Muscle layer of duodenum (tissue), 2 donors: ENCODE measurements at regions not wholly inside any gene's neighbourhood (a gene's known extent, or its start where the extent isn't known, plus 50 kb on each side); places are given as distances from the start of the nearest gene placed in this dataset.
"Not testable (repeated sequence)": the region's sequence is repeated elsewhere in the genome, so short reads cannot be mapped to it uniquely, and the experiment has no call there.

Experiments used
- H3K27ac ChIP-seq: one replicate; pipeline ENCODE4 v1.7.0; 2013; ENCODE audit warnings: mild to moderate bottlenecking, low read length
- H3K27me3 ChIP-seq: one replicate; pipeline ENCODE4 v1.7.0; 2013; ENCODE audit warnings: low read depth, mild to moderate bottlenecking, control low read depth, low read length
- H3K36me3 ChIP-seq, 2 donors: one replicate each; pipeline ENCODE4 v1.7.0; 2013; ENCODE audit warnings: low read length in 2 of 2, control low read depth in 1 of 2, mild to moderate bottlenecking in 1 of 2; ENCODE audit not compliant: insufficient read depth in 2 of 2, control insufficient read depth in 1 of 2
- H3K4me1 ChIP-seq, 2 donors: one replicate each; pipeline ENCODE4 v1.7.0; 2013; ENCODE audit warnings: low read length in 2 of 2, mild to moderate bottlenecking in 2 of 2, control low read depth in 1 of 2, moderate library complexity in 1 of 2; ENCODE audit not compliant: insufficient read depth in 2 of 2, control insufficient read depth in 1 of 2
- H3K4me3 ChIP-seq, 2 donors: one replicate each; pipeline ENCODE4 v1.7.0; 2013; ENCODE audit warnings: low read length in 2 of 2, low read depth in 1 of 2, mild to moderate bottlenecking in 1 of 2
- H3K9me3 ChIP-seq, 2 donors: one replicate each; pipeline ENCODE4 v1.7.0; 2013; ENCODE audit warnings: low read length in 2 of 2, control low read depth in 1 of 2, mild to moderate bottlenecking in 1 of 2; ENCODE audit not compliant: control insufficient read depth in 1 of 2
- donor health status: healthy.

DNA sequence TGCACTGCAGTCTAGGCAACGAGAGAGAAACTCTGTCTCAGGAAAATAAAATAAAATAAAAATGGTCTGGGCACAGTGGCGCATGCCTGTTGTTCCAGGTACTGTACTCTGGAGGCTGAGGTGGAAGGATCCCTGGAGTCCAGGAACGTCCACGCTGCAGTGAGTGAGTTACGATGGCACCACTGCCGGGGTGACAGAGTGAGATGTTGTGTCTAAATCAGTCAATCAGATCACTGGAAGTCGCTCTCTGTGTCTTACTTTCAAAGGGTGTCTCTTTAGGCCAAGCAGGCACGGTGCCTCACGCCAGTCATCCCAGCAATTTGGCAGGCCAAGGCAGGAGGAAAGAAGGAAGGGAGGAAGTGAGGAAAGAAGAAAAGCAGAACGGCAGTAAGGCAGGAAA lies 112.2 kb upstream of the ANKRD30BL start:
- Histone ChIP-seq H3K36me3 (no peaks in the 10 kb centered on the region), H3K27ac (no peak overlapping the region), H3K27me3 (peaks cover 6% of the 10 kb centered on the region), H3K9me3 (peaks cover 0 to 4% of the 10 kb centered on the region in 2 donors), H3K4me1 (no peaks in the 10 kb centered on the region), H3K4me3 (no peak overlapping the region)

DNA sequence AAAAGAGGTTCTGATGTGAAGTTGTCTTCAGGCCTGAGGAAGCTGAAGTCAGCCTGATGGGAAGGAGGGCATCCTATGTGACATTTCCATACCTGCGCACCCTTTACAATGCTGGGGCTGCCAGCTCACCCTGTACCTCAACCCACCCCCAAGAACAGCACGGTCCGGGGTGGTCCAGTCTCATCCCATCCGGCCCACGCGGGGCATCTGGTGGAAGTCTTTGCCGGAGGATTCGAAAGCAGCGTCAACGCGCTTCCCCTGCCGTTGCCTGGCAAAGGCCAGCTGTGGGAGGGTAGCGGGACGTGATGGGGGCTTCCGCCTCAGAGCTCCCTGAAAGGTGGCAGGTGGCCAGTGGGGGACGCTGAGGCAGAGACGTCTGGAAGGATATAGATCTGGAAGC lies 113.6 kb upstream of the ANKRD30BL start:
- peaks cover 3% of the 10 kb centered on the region for H3K27me3 ChIP-seq
- no peaks in the 10 kb centered on the region for H3K36me3 ChIP-seq
- peaks cover 0 to 8% of the 10 kb centered on the region in 2 donors for H3K9me3 ChIP-seq
- no peak overlapping the region for H3K4me3 ChIP-seq
- H3K4me1 ChIP-seq = no peaks in the 10 kb centered on the region
- no peak overlapping the region for H3K27ac ChIP-seq

DNA sequence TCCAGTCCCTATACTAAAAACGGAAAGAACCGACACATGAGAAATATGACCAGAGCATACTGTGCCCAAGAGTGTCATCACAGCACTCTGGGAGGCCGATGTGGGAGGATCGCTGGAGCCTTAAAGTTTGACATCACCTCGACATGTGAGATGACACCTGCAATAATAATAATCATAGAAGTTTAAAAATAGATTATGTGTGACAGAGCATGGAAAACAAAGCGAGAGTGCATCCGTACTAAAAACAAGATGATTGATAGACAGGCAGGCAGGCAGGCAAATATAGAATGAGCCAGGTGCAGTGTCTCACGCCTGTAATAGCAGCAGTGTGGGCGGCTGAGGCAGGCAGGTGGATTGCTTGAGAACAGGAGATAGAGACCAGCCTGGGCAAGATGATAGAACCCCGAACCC lies 114.8 kb upstream of the ANKRD30BL start:
- H3K4me3 ChIP-seq = no peak overlapping the region

DNA sequence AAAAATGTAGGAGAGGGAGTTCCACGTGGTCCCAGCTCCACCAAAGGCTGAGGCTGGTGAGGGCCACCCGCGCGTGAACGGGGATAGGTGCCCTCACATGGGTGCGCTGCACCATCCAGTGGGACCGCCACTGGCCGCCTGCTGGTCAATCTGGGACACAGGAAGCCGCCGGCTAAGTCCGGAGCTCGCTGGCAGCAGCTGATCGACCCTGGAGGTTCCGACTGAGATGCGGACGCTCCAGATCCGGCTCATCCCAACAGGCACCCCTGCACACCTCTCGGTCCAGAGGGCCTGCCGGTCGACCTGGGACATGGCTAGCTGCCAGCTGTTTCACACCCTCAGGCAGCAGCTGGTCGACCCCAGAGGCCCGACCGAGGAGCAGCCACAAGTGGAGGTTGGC lies 116.5 kb upstream of the ANKRD30BL start:
- H3K27ac ChIP-seq = no peak overlapping the region
- no peaks in the 10 kb centered on the region for H3K36me3 ChIP-seq
- H3K27me3 ChIP-seq = no peaks in the 10 kb centered on the region
- H3K9me3 ChIP-seq = peaks cover 0 to 8% of the 10 kb centered on the region in 2 donors
- H3K4me1 ChIP-seq = no peaks in the 10 kb centered on the region
- H3K4me3 ChIP-seq = no peak overlapping the region

More for the DNA sequence above, 114.8 kb upstream of the ANKRD30BL start:
- no peaks in the 10 kb centered on the region for H3K36me3 ChIP-seq
- peaks cover 0 to 8% of the 10 kb centered on the region in 2 donors for H3K9me3 ChIP-seq
- no peak overlapping the region for H3K27ac ChIP-seq
- no peaks in the 10 kb centered on the region for H3K27me3 ChIP-seq
- H3K4me1 ChIP-seq = no peaks in the 10 kb centered on the region

DNA sequence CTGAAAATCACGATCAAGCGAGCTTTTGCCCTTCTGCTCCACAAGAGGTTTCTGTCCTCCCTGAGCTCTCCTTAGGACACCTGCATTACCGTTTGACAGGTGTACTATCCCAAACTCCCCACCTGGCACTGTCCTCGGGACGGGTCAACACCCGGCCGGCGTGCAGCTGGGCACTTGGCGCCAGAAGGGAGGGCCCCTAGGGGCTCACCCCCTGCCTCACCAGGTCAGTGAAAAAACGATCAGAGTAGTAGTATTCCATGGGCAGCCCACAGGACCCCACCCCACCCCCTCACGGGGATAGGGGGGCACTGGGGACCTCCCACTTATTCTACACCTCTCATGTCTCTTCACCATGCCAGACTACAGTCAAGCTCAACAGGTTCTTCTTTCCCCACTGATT lies 117.6 kb upstream of the ANKRD30BL start:
- peaks cover 0 to 8% of the 10 kb centered on the region in 2 donors for H3K9me3 ChIP-seq
- no peak overlapping the region for H3K4me3 ChIP-seq
- H3K36me3 ChIP-seq = no peaks in the 10 kb centered on the region
- H3K4me1 ChIP-seq = no peaks in the 10 kb centered on the region
- H3K27me3 ChIP-seq = no peaks in the 10 kb centered on the region
- no peak overlapping the region for H3K27ac ChIP-seq

DNA sequence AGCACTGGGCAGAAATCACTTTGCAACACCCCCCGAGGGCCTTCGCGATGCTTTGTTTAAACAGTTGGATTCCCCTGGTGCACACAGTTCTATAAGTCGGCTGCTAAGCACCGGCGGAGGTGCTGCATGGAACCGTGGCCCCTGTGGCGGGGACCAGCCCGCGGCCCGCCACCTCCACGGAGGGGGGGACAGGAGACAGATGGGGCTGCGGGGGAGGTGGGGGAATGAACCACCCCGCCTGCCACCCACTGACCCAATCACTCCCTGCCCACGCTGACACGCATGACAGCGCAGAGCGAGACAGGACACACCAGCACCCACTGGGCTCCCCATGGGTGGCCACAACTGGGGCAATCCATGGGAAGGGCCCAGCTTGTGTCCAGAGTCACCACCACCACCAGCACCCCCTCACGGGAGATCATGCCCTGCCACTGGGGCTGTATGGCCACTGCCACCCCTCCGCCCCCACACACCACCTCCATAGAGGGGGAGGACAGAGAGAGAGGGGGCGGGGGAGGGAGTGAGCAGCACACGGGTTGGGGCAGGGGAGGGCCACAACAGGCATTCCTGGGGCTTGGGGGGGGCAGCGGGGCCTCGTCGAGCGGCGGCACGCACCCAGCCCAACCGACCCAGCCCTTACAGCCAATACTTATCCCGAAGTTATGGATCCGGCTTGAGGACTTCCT lies 118.3 kb upstream of the ANKRD30BL start:
- no peak overlapping the region for H3K27ac ChIP-seq
- no peaks in the 10 kb centered on the region for H3K4me1 ChIP-seq
- H3K9me3 ChIP-seq = peaks cover 0 to 8% of the 10 kb centered on the region in 2 donors
- H3K27me3 ChIP-seq = no peaks in the 10 kb centered on the region
- no peaks in the 10 kb centered on the region for H3K36me3 ChIP-seq
- no peak overlapping the region for H3K4me3 ChIP-seq

DNA sequence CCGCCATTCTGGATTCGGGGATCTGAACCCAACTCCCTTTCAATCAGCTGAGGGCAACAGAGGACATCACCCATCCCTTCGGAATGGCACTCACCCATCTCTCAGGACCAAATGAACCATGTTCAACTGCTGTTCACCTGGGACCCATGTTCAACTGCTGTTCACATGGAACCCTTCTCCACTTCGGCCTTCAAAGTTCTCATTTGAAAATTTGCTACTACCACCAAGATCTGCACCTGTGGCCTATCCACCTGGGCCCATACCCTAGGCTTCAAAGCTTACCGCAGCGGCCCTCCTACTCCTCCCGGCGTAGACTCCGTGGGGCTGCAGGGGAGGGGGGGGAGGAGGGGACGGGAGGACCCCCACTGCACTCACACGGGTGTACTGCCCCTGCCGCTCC lies 119.2 kb upstream of the ANKRD30BL start:
- Histone ChIP-seq H3K36me3 (no peaks in the 10 kb centered on the region), H3K4me3 (no peak overlapping the region), H3K9me3 (peaks cover 0 to 8% of the 10 kb centered on the region in 2 donors), H3K27me3 (no peaks in the 10 kb centered on the region), H3K27ac (no peak overlapping the region), H3K4me1 (no peaks in the 10 kb centered on the region)

DNA sequence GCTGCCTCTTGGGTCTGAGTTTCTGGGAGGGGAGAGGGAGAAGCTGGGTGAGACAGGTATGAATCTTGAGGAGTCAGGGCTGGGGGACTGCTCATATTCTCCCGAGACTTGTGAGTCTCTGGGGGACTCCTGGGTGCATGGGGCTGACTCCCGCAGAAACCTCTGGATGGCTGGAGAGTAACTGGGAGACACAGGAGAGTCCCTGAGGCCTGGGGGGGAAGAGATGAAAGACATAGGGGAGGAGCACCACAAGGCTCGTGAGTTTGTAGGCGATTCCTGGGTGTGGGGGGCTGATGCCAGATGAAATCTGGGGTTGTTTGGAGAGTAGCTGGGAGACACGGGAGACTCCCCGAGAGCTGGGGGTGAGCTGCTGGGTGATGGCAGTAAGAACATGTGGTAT lies 120.4 kb upstream of the ANKRD30BL start:
- not testable (repeated sequence) for H3K27me3 ChIP-seq, H3K4me3 ChIP-seq, H3K9me3 ChIP-seq, H3K27ac ChIP-seq, H3K36me3 ChIP-seq, H3K4me1 ChIP-seq

DNA sequence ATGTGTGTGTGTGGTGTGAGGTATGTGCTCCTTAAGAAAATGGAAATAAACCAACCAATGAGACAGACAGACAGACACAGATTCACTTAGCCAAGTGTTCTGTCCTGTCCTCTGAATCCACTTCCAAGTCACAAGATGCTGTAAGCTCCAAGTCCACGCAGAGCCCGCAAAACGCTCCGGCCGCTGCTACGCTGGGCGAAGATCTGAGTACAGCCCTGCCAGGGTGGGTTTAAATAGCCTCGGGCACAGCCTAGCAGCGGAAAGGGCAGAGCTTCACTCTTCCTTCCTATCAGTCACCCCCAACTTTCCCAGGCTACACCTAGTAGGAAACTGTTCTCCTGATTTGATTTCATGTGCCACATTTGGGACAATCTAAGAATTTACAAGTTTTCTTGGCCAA lies 121.2 kb upstream of the ANKRD30BL start:
- H3K36me3 ChIP-seq = no peaks in the 10 kb centered on the region
- H3K27ac ChIP-seq = no peak overlapping the region
- H3K4me3 ChIP-seq = no peak overlapping the region
- H3K27me3 ChIP-seq = no peaks in the 10 kb centered on the region
- no peaks in the 10 kb centered on the region for H3K4me1 ChIP-seq
- peaks cover 0 to 10% of the 10 kb centered on the region in 2 donors for H3K9me3 ChIP-seq

DNA sequence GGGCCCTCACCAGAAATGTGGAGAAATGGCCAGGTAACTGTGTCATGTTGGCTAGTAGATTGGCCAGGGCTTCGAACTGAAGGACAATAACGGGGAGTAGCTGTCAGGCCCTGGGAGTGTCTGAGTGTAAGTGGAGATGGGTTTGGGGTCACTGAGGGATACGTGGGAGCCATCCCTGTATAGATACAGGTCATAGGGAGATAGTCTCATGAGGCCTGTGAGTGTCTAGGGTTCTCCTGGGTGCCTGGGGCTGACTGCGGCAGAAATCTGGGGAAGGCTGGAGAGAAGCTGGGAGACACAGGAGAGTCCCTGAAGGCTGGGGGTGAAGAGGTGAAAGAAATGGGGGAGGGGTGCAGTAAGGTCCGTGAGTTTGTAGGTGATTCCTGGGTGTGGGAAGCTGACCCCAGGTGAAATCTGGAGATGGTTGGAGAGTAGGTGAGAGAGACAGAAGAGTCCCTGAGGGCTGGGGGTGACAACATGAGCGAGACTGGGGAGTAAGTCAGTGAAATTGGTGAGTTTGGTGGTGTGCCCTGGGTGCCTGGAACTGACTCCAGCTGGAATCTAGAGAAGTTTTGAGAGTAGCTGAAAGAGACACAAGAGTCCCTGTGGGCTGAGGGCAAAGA lies 124.6 kb upstream of the ANKRD30BL start:
- H3K27me3 ChIP-seq, H3K4me3 ChIP-seq, H3K27ac ChIP-seq, H3K4me1 ChIP-seq, H3K9me3 ChIP-seq, H3K36me3 ChIP-seq: not testable (repeated sequence)

DNA sequence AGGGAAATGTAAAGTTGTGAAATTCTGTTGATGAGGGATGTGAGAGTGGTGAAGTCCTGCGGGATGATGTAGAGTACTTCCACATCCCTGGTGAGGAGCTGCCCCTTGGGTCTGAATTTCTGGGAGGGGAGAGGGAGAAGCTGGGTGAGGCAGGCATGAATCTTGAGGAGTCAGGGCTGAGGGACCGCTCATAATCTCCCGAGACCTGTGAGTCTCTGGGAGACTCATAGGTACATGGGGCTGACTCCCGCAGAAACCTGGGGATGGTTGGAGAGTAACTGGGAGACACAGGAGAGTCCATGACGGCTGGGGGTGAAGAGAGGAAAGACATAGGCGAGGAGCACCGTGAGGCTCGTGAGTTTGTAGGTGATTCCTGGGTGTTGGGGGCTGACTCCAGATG lies 126.2 kb upstream of the ANKRD30BL start:
- not testable (repeated sequence) for H3K4me3 ChIP-seq, H3K36me3 ChIP-seq, H3K27me3 ChIP-seq, H3K9me3 ChIP-seq, H3K27ac ChIP-seq, H3K4me1 ChIP-seq

DNA sequence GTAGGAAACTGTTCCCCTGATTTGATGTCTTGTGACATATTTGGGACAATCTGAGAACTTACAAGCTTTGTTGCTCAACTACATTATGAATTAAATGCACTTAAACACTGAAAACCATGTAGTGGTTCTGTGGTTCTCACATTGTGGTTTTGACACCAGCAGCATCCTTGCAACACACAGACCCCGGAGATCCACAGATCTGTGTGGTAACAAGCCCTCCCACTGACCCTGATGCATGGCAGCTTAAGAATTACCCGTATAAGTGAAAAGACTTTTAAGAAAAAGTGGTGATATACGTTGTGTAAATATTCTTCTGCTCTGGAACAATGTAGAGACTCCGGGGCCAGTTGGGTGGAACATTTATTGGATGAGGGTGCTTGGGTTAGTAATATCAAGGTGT lies 127.4 kb upstream of the ANKRD30BL start:
- H3K4me1 ChIP-seq = not testable (repeated sequence)

More for the DNA sequence above, 127.4 kb upstream of the ANKRD30BL start:
- H3K27ac ChIP-seq, H3K4me3 ChIP-seq, H3K36me3 ChIP-seq, H3K9me3 ChIP-seq, H3K27me3 ChIP-seq: not testable (repeated sequence)
